WTC11 (cell line): ENCODE measurements at regions not wholly inside any gene's neighbourhood (a gene's known extent, or its start where the extent isn't known, plus 50 kb on each side); places are given as distances from the start of the nearest gene placed in this dataset.

Experiments used
- ATAC-seq: fragments of 200-7000 bp; cut with Tn5 transposase; 2 replicates; pipeline ENCODE4 v1.10.0; 2021; ENCODE audit warnings: mild to moderate bottlenecking, moderate library complexity
- CTCF ChIA-PET: fragments of 300-600 bp; sonication (Branson Sonifier 250); formaldehyde crosslinking; loops from one replicate; lab custom pipeline; 2021; ENCODE audit warnings: antibody characterized with exemption; lab: Charles Lee
- POLR2A ChIA-PET: fragments of 350-600 bp; sonication (Branson Sonifier 250); formaldehyde crosslinking; loops from one replicate; lab custom pipeline; 2021; ENCODE audit warnings: antibody characterized with exemption; lab: Charles Lee
- DNase-seq: peaks from one replicate; pipeline ENCODE4 v3.0.0; 2021; ENCODE audit warnings: low spot score
- H3K27ac Mint-ChIP-seq: 2 replicates; pipeline ENCODE4 v1.8.0; 2021; ENCODE audit warnings: mixed read lengths
- H3K27me3 Mint-ChIP-seq: 2 replicates; pipeline ENCODE4 v1.8.0; 2021; ENCODE audit warnings: low read depth, mild to moderate bottlenecking, moderate library complexity, mixed read lengths
- H3K36me3 Mint-ChIP-seq: 2 replicates; pipeline ENCODE4 v1.8.0; 2021; ENCODE audit warnings: mixed read lengths
- H3K4me1 Mint-ChIP-seq: 2 replicates; pipeline ENCODE4 v1.8.0; 2022; ENCODE audit warnings: mixed read lengths
- H3K4me3 Mint-ChIP-seq: 2 replicates; pipeline ENCODE4 v1.8.0; 2021; ENCODE audit warnings: mild to moderate bottlenecking, moderate library complexity, mixed read lengths
- H3K9me3 Mint-ChIP-seq: 2 replicates; pipeline ENCODE4 v1.8.0; 2021; ENCODE audit warnings: mixed read lengths
- ARID4B ChIP-seq: sonication (generic); formaldehyde crosslinking; IDR thresholded peaks from 2 replicates; pipeline ENCODE4 v1.8.0; 2023; ENCODE audit warnings: missing genetic modification reagents, mild to moderate bottlenecking, borderline replicate concordance
- ATF1 ChIP-seq: sonication (generic); formaldehyde crosslinking; IDR thresholded peaks from 2 replicates; pipeline ENCODE4 v1.8.1; 2023; ENCODE audit warnings: mild to moderate bottlenecking, moderate library complexity, missing genetic modification reagents
- E2F5 ChIP-seq: sonication (generic); formaldehyde crosslinking; IDR thresholded peaks from 2 replicates; pipeline ENCODE4 v1.8.1; 2022; ENCODE audit warnings: mild to moderate bottlenecking, moderate library complexity, missing genetic modification reagents
- ESRRA ChIP-seq: sonication (generic); formaldehyde crosslinking; IDR thresholded peaks from 2 replicates; pipeline ENCODE4 v1.8.1; 2022; ENCODE audit warnings: mild to moderate bottlenecking, missing genetic modification reagents, borderline replicate concordance
- ETV6 ChIP-seq: sonication (generic); formaldehyde crosslinking; IDR thresholded peaks from 2 replicates; pipeline ENCODE4 v1.8.1; 2022; ENCODE audit warnings: mild to moderate bottlenecking, missing genetic modification reagents
- FOXP1 ChIP-seq: sonication (generic); formaldehyde crosslinking; IDR thresholded peaks from 2 replicates; pipeline ENCODE4 v1.8.0; 2022; ENCODE audit warnings: missing genetic modification reagents, mild to moderate bottlenecking, moderate library complexity, borderline replicate concordance
- GRHL2 ChIP-seq: fragments of 250-450 bp; sonication (Bioruptor Pico); IDR thresholded peaks from 2 replicates; pipeline ENCODE4 v1.8.0; 2022; ENCODE audit warnings: mild to moderate bottlenecking, moderate library complexity; ENCODE audit not compliant: insufficient replicate concordance, severe bottlenecking
- JAZF1 ChIP-seq: fragments of 250-450 bp; sonication (Bioruptor Pico); IDR thresholded peaks from 2 replicates; pipeline ENCODE4 v1.9.0; 2021; ENCODE audit warnings: moderate library complexity, mild to moderate bottlenecking, inconsistent platforms
- KAT7 ChIP-seq: sonication (generic); formaldehyde crosslinking; IDR thresholded peaks from 2 replicates; pipeline ENCODE4 v1.8.1; 2023; ENCODE audit warnings: missing genetic modification reagents, mild to moderate bottlenecking, borderline replicate concordance
- MAX ChIP-seq: sonication (generic); formaldehyde crosslinking; IDR thresholded peaks from 2 replicates; pipeline ENCODE4 v1.8.0; 2022; ENCODE audit warnings: mild to moderate bottlenecking, missing genetic modification reagents
- MLX ChIP-seq: sonication (generic); formaldehyde crosslinking; IDR thresholded peaks from 2 replicates; pipeline ENCODE4 v1.8.1; 2023; ENCODE audit warnings: mild to moderate bottlenecking, missing genetic modification reagents, moderate library complexity
- MXD4 ChIP-seq: fragments of 250-450 bp; sonication (Bioruptor Pico); IDR thresholded peaks from 2 replicates; pipeline ENCODE4 v1.8.0; 2021; ENCODE audit warnings: mild to moderate bottlenecking, moderate library complexity, borderline replicate concordance
- NFYB ChIP-seq: sonication (generic); formaldehyde crosslinking; conservative IDR thresholded peaks from 2 replicates; pipeline ENCODE4 v1.8.0; 2022; ENCODE audit warnings: low read depth, missing genetic modification reagents
- PREB ChIP-seq: sonication (generic); formaldehyde crosslinking; IDR thresholded peaks from 2 replicates; pipeline ENCODE4 v1.8.1; 2022; ENCODE audit warnings: mild to moderate bottlenecking, missing genetic modification reagents, moderate library complexity, borderline replicate concordance
- PRRX2 ChIP-seq: fragments of 250-450 bp; sonication (Bioruptor Pico); IDR thresholded peaks from 2 replicates; pipeline ENCODE4 v1.8.0; 2021; ENCODE audit warnings: mild to moderate bottlenecking
- RELA ChIP-seq: sonication (generic); formaldehyde crosslinking; IDR thresholded peaks from 2 replicates; pipeline ENCODE4 v1.8.1; 2022; ENCODE audit warnings: missing genetic modification reagents, mild to moderate bottlenecking, borderline replicate concordance
- TCF7 ChIP-seq: sonication (generic); formaldehyde crosslinking; IDR thresholded peaks from 2 replicates; pipeline ENCODE4 v1.8.0; 2022; ENCODE audit warnings: mild to moderate bottlenecking, low read depth, missing genetic modification reagents, moderate library complexity
- TEAD4 ChIP-seq: sonication (generic); formaldehyde crosslinking; IDR thresholded peaks from 2 replicates; pipeline ENCODE4 v1.8.0; 2022; ENCODE audit warnings: mild to moderate bottlenecking, missing genetic modification reagents
- ZNF317 ChIP-seq: sonication (generic); formaldehyde crosslinking; IDR thresholded peaks from 2 replicates; pipeline ENCODE4 v1.8.1; 2023; ENCODE audit warnings: low read depth, mild to moderate bottlenecking, moderate library complexity, missing genetic modification reagents, borderline replicate concordance
- ZNF396 ChIP-seq: fragments of 250-450 bp; sonication (Bioruptor Pico); IDR thresholded peaks from 2 replicates; pipeline ENCODE4 v1.8.0; 2021; ENCODE audit warnings: mild to moderate bottlenecking, moderate library complexity, borderline replicate concordance
- ZNF423 ChIP-seq: fragments of 250-450 bp; sonication (Bioruptor Pico); IDR thresholded peaks from 2 replicates; pipeline ENCODE4 v2.1.2; 2022; ENCODE audit warnings: mild to moderate bottlenecking, moderate library complexity

- TF ChIP-seq TCF7 (no peak), KAT7 (CRISPR knock-in tag) (no peak), ESRRA (CRISPR knock-in tag) (no peak), ETV6 (no peak), ZNF423 (CRISPR knock-in tag) (no peak), PRRX2 (CRISPR knock-in tag) (no peak), ZNF396 (CRISPR knock-in tag) (no peak), MLX (CRISPR knock-in tag) (no peak), TEAD4 (no peak), MXD4 (CRISPR knock-in tag) (no peak), MAX (CRISPR knock-in tag) (no peak), PREB (CRISPR knock-in tag) (no peak)
Measured at GRCh38 chr14:89629383-89629782, 212.3 kb upstream of the FOXN3 start (continued).

GRCh38 chr14:89628521-89628920, 211.5 kb upstream of the FOXN3 start:
- peaks cover 16% of the 10 kb centered on the region for H3K27me3 Mint-ChIP-seq
- CTCF ChIA-PET = no interaction called here
- POLR2A ChIA-PET = no interaction called here
- H3K36me3 Mint-ChIP-seq = no peaks in the 10 kb centered on the region
- TF ChIP-seq E2F5 (CRISPR knock-in tag) (no peak), FOXP1 (CRISPR knock-in tag) (no peak), MAX (CRISPR knock-in tag) (no peak), NFYB (CRISPR knock-in tag) (no peak), RELA (CRISPR knock-in tag) (no peak), ZNF317 (no peak), ATF1 (CRISPR knock-in tag) (no peak), JAZF1 (CRISPR knock-in tag) (no peak), GRHL2 (no peak), ARID4B (no peak)
- ATAC-seq (no peak), DNase-seq (no peak)
- H3K4me3 Mint-ChIP-seq = no peak overlapping the region
- H3K9me3 Mint-ChIP-seq = peaks cover 5% of the 10 kb centered on the region; the same call in 1 of the 2 replicates
- no peak overlapping the region for H3K27ac Mint-ChIP-seq
- H3K4me1 Mint-ChIP-seq = peaks cover 63% of the 10 kb centered on the region
